GM12892 (cell line): ENCODE measurements at regions not wholly inside any gene's neighbourhood (a gene's known extent, or its start where the extent isn't known, plus 50 kb on each side); places are given as distances from the start of the nearest gene placed in this dataset.

Experiments used
- DNase-seq: peaks from one replicate; pipeline ENCODE4 v3.0.0; 2011; ENCODE audit not compliant: insufficient read length
- FAIRE-seq: peaks from 2 replicates; lab custom pipeline; 2011; peaks lifted over from hg19 to GRCh38; lab: Jason Lieb, UNC
- POLR2A ChIP-seq: IDR thresholded peaks from 2 replicates; pipeline ENCODE4 v1.6.1; 2011; ENCODE audit warnings: low read depth, low read length, control low read depth
- POLR2AphosphoS5 ChIP-seq: IDR thresholded peaks from 2 replicates; pipeline ENCODE4 v1.6.1; 2011; ENCODE audit warnings: low read depth, low read length, control low read depth
- TAF1 ChIP-seq: IDR thresholded peaks from 2 replicates; pipeline ENCODE4 v1.6.1; 2011; ENCODE audit warnings: low read depth, mild to moderate bottlenecking, control low read depth, low read length, borderline replicate concordance

GRCh38 chr4:108333353-108333942 lies 164.7 kb upstream of the LEF1 start:
- TF ChIP-seq TAF1 (no peak), POLR2A (no peak), POLR2AphosphoS5 (no peak)
- no peak for FAIRE-seq

GRCh38 chr4:108331905-108332632 lies 163.3 kb upstream of the LEF1 start:
- no peak for DNase-seq
- no peak for FAIRE-seq
- no peak for TF ChIP-seq POLR2A
- TF ChIP-seq TAF1, result no peak

More at GRCh38 chr4:108333353-108333942, 164.7 kb upstream of the LEF1 start:
- DNase-seq, result no peak

GRCh38 chr4:108328383-108328732 lies 159.6 kb upstream of the LEF1 start:
- no peak for TF ChIP-seq TAF1
- no peak for TF ChIP-seq POLR2AphosphoS5
- TF ChIP-seq POLR2A, result no peak
- DNase-seq (no peak), FAIRE-seq (no peak)

GRCh38 chr4:108327642-108328382 lies 159.1 kb upstream of the LEF1 start:
- no peak for DNase-seq
- no peak for TF ChIP-seq POLR2AphosphoS5
- TF ChIP-seq TAF1, result no peak
- TF ChIP-seq POLR2A, result no peak
- FAIRE-seq, result no peak

GRCh38 chr4:108325561-108325960 lies 156.8 kb upstream of the LEF1 start:
- no peak for FAIRE-seq
- no peak for DNase-seq
- TF ChIP-seq TAF1 (no peak), POLR2AphosphoS5 (no peak), POLR2A (no peak)

- TF ChIP-seq POLR2AphosphoS5 (no peak), TAF1 (no peak), POLR2A (no peak)
- DNase-seq (no peak), FAIRE-seq (no peak)
Observed at GRCh38 chr4:108324450-108324849, 155.7 kb upstream of the LEF1 start.

- no peak for FAIRE-seq
- DNase-seq, result no peak
- no peak for TF ChIP-seq TAF1
- TF ChIP-seq POLR2A, result no peak
- TF ChIP-seq POLR2AphosphoS5, result no peak
Observed at GRCh38 chr4:108322497-108322896, 153.8 kb upstream of the LEF1 start.

GRCh38 chr4:108320061-108320460 lies 151.3 kb upstream of the LEF1 start:
- no peak for FAIRE-seq
- TF ChIP-seq POLR2AphosphoS5, result no peak
- TF ChIP-seq TAF1, result no peak
- no peak for TF ChIP-seq POLR2A
- DNase-seq, result no peak

GRCh38 chr4:108317377-108317776 lies 148.6 kb upstream of the LEF1 start:
- FAIRE-seq (no peak), DNase-seq (no peak)
- TF ChIP-seq POLR2A, result no peak
- no peak for TF ChIP-seq POLR2AphosphoS5
- no peak for TF ChIP-seq TAF1

GRCh38 chr4:108315694-108316093 lies 147.0 kb upstream of the LEF1 start:
- FAIRE-seq, result no peak
- TF ChIP-seq POLR2AphosphoS5, result no peak
- TF ChIP-seq POLR2A, result no peak
- TF ChIP-seq TAF1, result no peak

GRCh38 chr4:108314900-108315589 lies 146.3 kb upstream of the LEF1 start:
- DNase-seq (no peak), FAIRE-seq (no peak)
- TF ChIP-seq POLR2A (no peak), TAF1 (no peak), POLR2AphosphoS5 (no peak)

More at GRCh38 chr4:108315694-108316093, 147.0 kb upstream of the LEF1 start:
- no peak for DNase-seq

- no peak for DNase-seq
- no peak for TF ChIP-seq TAF1
- no peak for TF ChIP-seq POLR2A
- FAIRE-seq, result no peak
Observed at GRCh38 chr4:108313546-108314339, 145.0 kb upstream of the LEF1 start.
